NK-92 (cell line): ENCODE measurements at regions not wholly inside any gene's neighbourhood (a gene's known extent, or its start where the extent isn't known, plus 50 kb on each side); places are given as distances from the start of the nearest gene placed in this dataset.

Source experiments
- DNase-seq: peaks from one replicate; lab custom pipeline; 2025; ENCODE audit not compliant: unreplicated experiment; lab: John Stamatoyannopoulos, UW

- DNase-seq: no peak
Measured at GRCh38 chr7:68444042-68444441, 1154.2 kb upstream of the AUTS2 start.

GRCh38 chr7:68444956-68445355 is 1153.3 kb upstream of the AUTS2 start:
- no peak for DNase-seq

- DNase-seq: no peak
Measured at GRCh38 chr7:68446183-68446582, 1152.1 kb upstream of the AUTS2 start.

GRCh38 chr7:68449099-68449498 is 1149.2 kb upstream of the AUTS2 start:
- no peak for DNase-seq

- DNase-seq: no peak
Measured at GRCh38 chr7:68449816-68450215, 1148.5 kb upstream of the AUTS2 start.

GRCh38 chr7:68454931-68455330 is 1143.3 kb upstream of the AUTS2 start:
- DNase-seq: no peak

- DNase-seq: no peak
Measured at GRCh38 chr7:68456469-68456868, 1141.8 kb upstream of the AUTS2 start.

GRCh38 chr7:68457481-68457880 is 1140.8 kb upstream of the AUTS2 start:
- no peak for DNase-seq

- no peak for DNase-seq
Measured at GRCh38 chr7:68458010-68458908, 1140.0 kb upstream of the AUTS2 start.

- DNase-seq: no peak
Measured at GRCh38 chr7:68461430-68461829, 1136.8 kb upstream of the AUTS2 start.

GRCh38 chr7:68470836-68471435 is 1127.3 kb upstream of the AUTS2 start:
- no peak for DNase-seq

- no peak for DNase-seq
Measured at GRCh38 chr7:68472688-68473087, 1125.6 kb upstream of the AUTS2 start.

GRCh38 chr7:68474661-68475216 is 1123.5 kb upstream of the AUTS2 start:
- DNase-seq: no peak

- no peak for DNase-seq
Measured at GRCh38 chr7:68476966-68477365, 1121.3 kb upstream of the AUTS2 start.

- no peak for DNase-seq
Measured at GRCh38 chr7:68478326-68478725, 1119.9 kb upstream of the AUTS2 start.

- DNase-seq: no peak
Measured at GRCh38 chr7:68482800-68483199, 1115.5 kb upstream of the AUTS2 start.

- no peak for DNase-seq
Measured at GRCh38 chr7:68484731-68485130, 1113.5 kb upstream of the AUTS2 start.

- DNase-seq: no peak
Measured at GRCh38 chr7:68485253-68485917, 1112.9 kb upstream of the AUTS2 start.

- DNase-seq: no peak
Measured at GRCh38 chr7:68488341-68489060, 1109.8 kb upstream of the AUTS2 start.

GRCh38 chr7:68491523-68492358 is 1106.5 kb upstream of the AUTS2 start:
- no peak for DNase-seq
